PFSK-1 (cell line): ENCODE measurements at regions not wholly inside any gene's neighbourhood (a gene's known extent, or its start where the extent isn't known, plus 50 kb on each side); places are given as distances from the start of the nearest gene placed in this dataset.

Experiments
- TAF1 ChIP-seq: IDR thresholded peaks from 2 replicates; pipeline ENCODE4 v1.6.1; 2012; ENCODE audit warnings: low read length, control low read depth, borderline replicate concordance; ENCODE audit not compliant: insufficient read depth
- TF ChIP-seq, protein P1 (sequence below), 2 experiments: IDR thresholded peaks; 2 replicates each; pipeline versions ENCODE4 v1.6.1 to v1.8.0; 2011 to 2012; ENCODE audit warnings: low read depth in 2 of 2, low read length in 2 of 2, control low read depth in 1 of 2, inconsistent platforms in 1 of 2, mild to moderate bottlenecking in 1 of 2, moderate library complexity in 1 of 2; ENCODE audit not compliant: insufficient read depth in 1 of 2

DNA sequence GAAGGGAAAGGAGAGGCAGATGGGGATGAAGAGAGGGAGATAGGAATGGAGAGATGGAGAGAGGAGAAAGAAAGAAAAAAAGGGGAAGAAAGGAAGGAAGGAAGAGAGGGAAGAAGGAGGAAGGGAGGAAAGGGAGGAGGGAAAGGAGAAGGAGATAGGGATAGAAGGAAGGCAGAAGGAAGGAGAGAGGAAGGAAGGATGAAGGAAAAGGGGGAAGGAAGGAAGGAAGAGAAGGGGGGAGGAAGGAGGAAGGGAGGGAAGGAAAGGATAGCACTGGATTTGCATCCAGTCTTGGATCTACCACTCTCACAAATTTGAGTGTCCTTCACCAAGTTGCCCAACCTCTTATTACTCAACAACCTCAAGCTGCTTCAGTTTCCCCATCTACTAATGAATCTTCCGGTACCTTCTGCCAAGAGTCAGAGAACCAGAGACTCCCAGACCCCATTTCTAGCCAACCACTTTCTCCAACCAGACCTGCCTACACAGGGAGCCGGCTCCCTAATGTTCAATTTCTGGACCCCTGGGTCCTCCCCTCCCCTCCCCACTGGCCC is 79.7 kb upstream of the FOXP4 start:
- no peak for TF ChIP-seq TAF1
- TF ChIP-seq, protein P1, sequence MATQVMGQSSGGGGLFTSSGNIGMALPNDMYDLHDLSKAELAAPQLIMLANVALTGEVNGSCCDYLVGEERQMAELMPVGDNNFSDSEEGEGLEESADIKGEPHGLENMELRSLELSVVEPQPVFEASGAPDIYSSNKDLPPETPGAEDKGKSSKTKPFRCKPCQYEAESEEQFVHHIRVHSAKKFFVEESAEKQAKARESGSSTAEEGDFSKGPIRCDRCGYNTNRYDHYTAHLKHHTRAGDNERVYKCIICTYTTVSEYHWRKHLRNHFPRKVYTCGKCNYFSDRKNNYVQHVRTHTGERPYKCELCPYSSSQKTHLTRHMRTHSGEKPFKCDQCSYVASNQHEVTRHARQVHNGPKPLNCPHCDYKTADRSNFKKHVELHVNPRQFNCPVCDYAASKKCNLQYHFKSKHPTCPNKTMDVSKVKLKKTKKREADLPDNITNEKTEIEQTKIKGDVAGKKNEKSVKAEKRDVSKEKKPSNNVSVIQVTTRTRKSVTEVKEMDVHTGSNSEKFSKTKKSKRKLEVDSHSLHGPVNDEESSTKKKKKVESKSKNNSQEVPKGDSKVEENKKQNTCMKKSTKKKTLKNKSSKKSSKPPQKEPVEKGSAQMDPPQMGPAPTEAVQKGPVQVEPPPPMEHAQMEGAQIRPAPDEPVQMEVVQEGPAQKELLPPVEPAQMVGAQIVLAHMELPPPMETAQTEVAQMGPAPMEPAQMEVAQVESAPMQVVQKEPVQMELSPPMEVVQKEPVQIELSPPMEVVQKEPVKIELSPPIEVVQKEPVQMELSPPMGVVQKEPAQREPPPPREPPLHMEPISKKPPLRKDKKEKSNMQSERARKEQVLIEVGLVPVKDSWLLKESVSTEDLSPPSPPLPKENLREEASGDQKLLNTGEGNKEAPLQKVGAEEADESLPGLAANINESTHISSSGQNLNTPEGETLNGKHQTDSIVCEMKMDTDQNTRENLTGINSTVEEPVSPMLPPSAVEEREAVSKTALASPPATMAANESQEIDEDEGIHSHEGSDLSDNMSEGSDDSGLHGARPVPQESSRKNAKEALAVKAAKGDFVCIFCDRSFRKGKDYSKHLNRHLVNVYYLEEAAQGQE (IDR thresholded peaks at IDR 0.05; ENCODE audit: insufficient read depth in 1 of 2, low read depth in 2 of 2, low read length in 2 of 2): no peak
